DOHH2 (cell line): ENCODE measurements at regions not wholly inside any gene's neighbourhood (a gene's known extent, or its start where the extent isn't known, plus 50 kb on each side); places are given as distances from the start of the nearest gene placed in this dataset.

ENCODE experiments used
- H3F3A ChIP-seq: fragments of 200-600 bp; sonication (generic), shearing (Covaris generic); 2 replicates; pipeline ENCODE4 v1.6.0; 2016; ENCODE audit warnings: antibody characterized with exemption, mild to moderate bottlenecking; ENCODE audit not compliant: control insufficient read depth, insufficient read depth
- H3K27ac ChIP-seq: fragments of 200-600 bp; sonication (generic); 2 replicates; pipeline ENCODE4 v1.5.1; 2014; ENCODE audit warnings: low read depth, mild to moderate bottlenecking, low read length, moderate library complexity
- H3K27me3 ChIP-seq: fragments of 200-600 bp; sonication (generic); 2 replicates; pipeline ENCODE4 v1.6.1; 2014; ENCODE audit warnings: mild to moderate bottlenecking, low read length, mixed read lengths; ENCODE audit not compliant: control insufficient read depth
- H3K36me3 ChIP-seq: fragments of 200-600 bp; sonication (generic); 2 replicates; pipeline ENCODE4 v1.6.1; 2014; ENCODE audit warnings: mild to moderate bottlenecking, low read length, moderate library complexity, mixed read lengths; ENCODE audit not compliant: control insufficient read depth
- H3K4me1 ChIP-seq: fragments of 200-600 bp; sonication (generic); 2 replicates; pipeline ENCODE4 v1.6.1; 2014; ENCODE audit warnings: mild to moderate bottlenecking, low read length, mixed read lengths; ENCODE audit not compliant: control insufficient read depth
- H3K4me2 ChIP-seq: fragments of 200-600 bp; sonication (generic); 2 replicates; pipeline ENCODE4 v1.6.0; 2014; ENCODE audit warnings: mild to moderate bottlenecking, low read length, moderate library complexity
- H3K4me3 ChIP-seq: fragments of 200-600 bp; sonication (generic); 2 replicates; pipeline ENCODE4 v1.5.1; 2014; ENCODE audit warnings: mild to moderate bottlenecking, low read length, mixed read lengths
- H3K79me2 ChIP-seq: fragments of 200-600 bp; sonication (generic); 2 replicates; pipeline ENCODE4 v1.6.1; 2014; ENCODE audit warnings: mild to moderate bottlenecking, low read length, mixed read lengths; ENCODE audit not compliant: control insufficient read depth
- H3K9me2 ChIP-seq: fragments of 200-600 bp; sonication (generic); replicated peaks from 2 replicates; pipeline ENCODE4 v1.6.1; 2014; ENCODE audit warnings: mild to moderate bottlenecking, low read length, mixed read lengths; ENCODE audit not compliant: control insufficient read depth
- H3K9me3 ChIP-seq: fragments of 200-600 bp; sonication (generic); 2 replicates; pipeline ENCODE4 v1.6.1; 2014; ENCODE audit warnings: antibody characterized with exemption, low read length, mixed read lengths; ENCODE audit not compliant: control insufficient read depth, insufficient read depth
- H4K20me1 ChIP-seq: fragments of 200-600 bp; sonication (generic); 2 replicates; pipeline ENCODE4 v1.6.0; 2014; ENCODE audit warnings: low read depth, mild to moderate bottlenecking, antibody characterized with exemption, low read length, moderate library complexity; ENCODE audit not compliant: control insufficient read depth, insufficient read depth
- EZH2phosphoT487 ChIP-seq: fragments of 200-600 bp; sonication (generic); IDR thresholded peaks from 2 replicates; pipeline ENCODE4 v1.6.1; 2017; ENCODE audit warnings: borderline replicate concordance, mild to moderate bottlenecking, antibody characterized with exemption, low read length, moderate library complexity, mixed read lengths
- TF ChIP-seq, protein P1 (sequence below): fragments of 200-600 bp; sonication (generic); IDR thresholded peaks from one replicate; pipeline ENCODE4 v1.5.1; 2014; ENCODE audit warnings: antibody characterized with exemption, mild to moderate bottlenecking, low read depth, low read length; ENCODE audit not compliant: poor library complexity, severe bottlenecking

DNA sequence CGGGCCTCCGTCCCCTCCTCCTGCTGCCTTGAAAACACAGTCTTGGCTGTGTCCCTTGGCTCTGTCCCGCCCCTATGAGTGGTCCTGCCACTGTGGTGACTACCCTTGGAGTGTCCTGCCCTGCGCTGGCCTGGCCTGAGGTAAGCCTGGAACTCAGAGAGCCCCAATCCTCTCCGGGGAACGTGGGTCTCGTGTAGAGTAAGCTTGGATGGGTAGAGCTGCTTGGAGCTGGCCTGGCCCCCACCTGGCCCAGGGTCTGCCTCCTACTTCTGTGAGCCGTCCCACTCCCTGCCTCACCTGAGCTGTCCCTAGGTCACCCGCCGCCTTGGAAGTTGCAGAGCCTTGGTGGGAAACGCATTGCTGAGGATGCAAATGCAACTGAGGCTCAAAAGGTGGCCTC is 347.1 kb downstream of the CTTN start:
- H3K4me2 ChIP-seq = no peak overlapping the region
- H3K9me2 ChIP-seq = no peaks in the 10 kb centered on the region
- peaks cover 5% of the 10 kb centered on the region; the same call in 1 of the 2 replicates for H3K9me3 ChIP-seq
- no peak for TF ChIP-seq EZH2phosphoT487
- TF ChIP-seq, protein P1, sequence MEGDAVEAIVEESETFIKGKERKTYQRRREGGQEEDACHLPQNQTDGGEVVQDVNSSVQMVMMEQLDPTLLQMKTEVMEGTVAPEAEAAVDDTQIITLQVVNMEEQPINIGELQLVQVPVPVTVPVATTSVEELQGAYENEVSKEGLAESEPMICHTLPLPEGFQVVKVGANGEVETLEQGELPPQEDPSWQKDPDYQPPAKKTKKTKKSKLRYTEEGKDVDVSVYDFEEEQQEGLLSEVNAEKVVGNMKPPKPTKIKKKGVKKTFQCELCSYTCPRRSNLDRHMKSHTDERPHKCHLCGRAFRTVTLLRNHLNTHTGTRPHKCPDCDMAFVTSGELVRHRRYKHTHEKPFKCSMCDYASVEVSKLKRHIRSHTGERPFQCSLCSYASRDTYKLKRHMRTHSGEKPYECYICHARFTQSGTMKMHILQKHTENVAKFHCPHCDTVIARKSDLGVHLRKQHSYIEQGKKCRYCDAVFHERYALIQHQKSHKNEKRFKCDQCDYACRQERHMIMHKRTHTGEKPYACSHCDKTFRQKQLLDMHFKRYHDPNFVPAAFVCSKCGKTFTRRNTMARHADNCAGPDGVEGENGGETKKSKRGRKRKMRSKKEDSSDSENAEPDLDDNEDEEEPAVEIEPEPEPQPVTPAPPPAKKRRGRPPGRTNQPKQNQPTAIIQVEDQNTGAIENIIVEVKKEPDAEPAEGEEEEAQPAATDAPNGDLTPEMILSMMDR = no peak
- H3F3A ChIP-seq = no peaks in the 10 kb centered on the region
- H3K27ac ChIP-seq = no peak overlapping the region
- no peaks in the 10 kb centered on the region for H3K4me1 ChIP-seq
- H3K36me3 ChIP-seq = no peaks in the 10 kb centered on the region
- no peaks in the 10 kb centered on the region for H4K20me1 ChIP-seq
- no peak overlapping the region for H3K4me3 ChIP-seq
- no peaks in the 10 kb centered on the region for H3K79me2 ChIP-seq
- H3K27me3 ChIP-seq = no peaks in the 10 kb centered on the region

DNA sequence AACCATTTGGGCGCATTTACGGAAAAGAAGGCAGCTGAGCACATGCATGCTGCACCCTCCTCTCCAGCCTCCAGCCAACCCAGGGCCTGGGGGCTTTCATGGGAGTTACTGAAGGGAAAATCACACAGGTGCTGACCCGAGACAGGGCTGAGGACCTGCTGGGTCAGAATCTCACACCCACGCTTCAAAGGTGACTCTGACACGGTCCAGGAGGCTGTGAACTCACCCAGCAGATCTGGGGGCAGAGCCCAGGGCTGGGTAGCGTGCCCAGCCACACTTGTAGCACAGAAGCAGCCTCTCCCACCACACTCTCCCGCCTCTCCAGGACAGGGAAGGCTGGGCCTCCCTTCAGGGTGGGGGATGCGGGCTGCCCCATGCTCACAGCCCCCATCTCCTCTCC is 347.6 kb downstream of the CTTN start:
- no peak overlapping the region for H3K27ac ChIP-seq
- H4K20me1 ChIP-seq = no peaks in the 10 kb centered on the region
- H3K9me2 ChIP-seq = no peaks in the 10 kb centered on the region
- H3K4me2 ChIP-seq = no peak overlapping the region
- H3F3A ChIP-seq = no peaks in the 10 kb centered on the region
- TF ChIP-seq, protein P1 = no peak
- no peak for TF ChIP-seq EZH2phosphoT487
- H3K4me3 ChIP-seq = no peak overlapping the region
- no peaks in the 10 kb centered on the region for H3K79me2 ChIP-seq
- H3K4me1 ChIP-seq = no peaks in the 10 kb centered on the region
- H3K36me3 ChIP-seq = no peaks in the 10 kb centered on the region
- no peaks in the 10 kb centered on the region for H3K27me3 ChIP-seq
- H3K9me3 ChIP-seq = peaks cover 7% of the 10 kb centered on the region; the same call in 1 of the 2 replicates

DNA sequence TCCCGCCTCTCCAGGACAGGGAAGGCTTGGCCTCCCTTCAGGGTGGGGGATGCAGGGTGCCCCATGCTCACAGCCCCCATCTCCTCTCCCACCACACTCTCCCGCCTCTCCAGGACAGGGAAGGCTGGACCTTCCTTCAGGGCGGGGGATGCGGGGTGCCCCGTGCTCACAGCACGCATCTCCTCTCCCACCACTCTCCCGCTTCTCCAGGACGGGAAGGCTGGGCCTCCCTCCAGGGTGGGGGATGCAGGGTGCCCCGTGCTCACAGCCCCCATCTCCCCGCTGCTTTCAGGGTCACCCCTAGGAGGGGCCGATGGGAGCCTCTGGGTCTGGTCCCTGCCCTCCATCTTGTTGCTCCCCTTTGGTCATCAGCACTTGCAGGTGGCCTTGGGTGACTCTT is 348.0 kb downstream of the CTTN start:
- Histone ChIP-seq H3K27me3 (no peaks in the 10 kb centered on the region), H3K9me2 (no peaks in the 10 kb centered on the region), H3K79me2 (no peaks in the 10 kb centered on the region), H4K20me1 (no peaks in the 10 kb centered on the region), H3K9me3 (peaks cover 10% of the 10 kb centered on the region; the same call in 1 of the 2 replicates), H3K4me3 (no peak overlapping the region), H3K4me1 (no peaks in the 10 kb centered on the region), H3K36me3 (no peaks in the 10 kb centered on the region), H3F3A (no peaks in the 10 kb centered on the region), H3K27ac (no peak overlapping the region), H3K4me2 (no peak overlapping the region)
- no peak for TF ChIP-seq EZH2phosphoT487
- TF ChIP-seq, protein P1 = no peak
